LoVo (cell line): ENCODE measurements at regions not wholly inside any gene's neighbourhood (a gene's known extent, or its start where the extent isn't known, plus 50 kb on each side); places are given as distances from the start of the nearest gene placed in this dataset.

Source experiments
- DNase-seq: peaks from one replicate; pipeline ENCODE4 v3.0.0-alpha.2; 2016; ENCODE audit warnings: low spot score

DNA sequence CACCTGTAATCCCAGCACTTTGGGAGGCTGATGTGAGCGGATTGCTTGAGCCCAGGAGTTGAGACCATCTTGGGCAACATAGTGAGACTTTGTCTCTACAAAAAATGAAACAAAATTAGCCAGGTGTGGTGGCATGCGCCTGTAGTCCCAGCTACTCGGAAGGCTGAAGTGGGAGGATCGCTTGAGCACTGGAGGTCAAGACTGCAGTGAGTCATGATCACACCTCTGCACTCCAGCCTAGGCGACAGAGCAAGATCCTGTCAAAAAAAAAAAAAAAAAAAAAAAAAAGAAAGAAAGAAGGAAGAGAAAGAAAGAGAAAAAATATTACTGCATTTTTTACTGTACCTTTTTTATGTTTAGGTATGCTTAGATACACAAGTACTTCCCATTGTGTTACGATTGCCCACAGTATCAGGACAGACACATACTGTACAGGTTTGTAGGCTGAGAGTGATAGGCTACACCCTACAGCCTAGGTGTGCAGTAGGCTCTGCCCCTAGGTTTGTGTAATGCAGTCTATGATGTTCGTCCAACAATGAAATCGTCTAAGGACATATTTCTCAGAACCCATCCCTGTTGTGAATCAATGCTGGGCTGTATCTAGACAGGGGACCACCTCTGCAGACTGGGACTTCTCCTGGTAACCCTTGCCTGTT is 160.4 kb upstream of the PWP1 start:
- DNase-seq, result no peak

DNA sequence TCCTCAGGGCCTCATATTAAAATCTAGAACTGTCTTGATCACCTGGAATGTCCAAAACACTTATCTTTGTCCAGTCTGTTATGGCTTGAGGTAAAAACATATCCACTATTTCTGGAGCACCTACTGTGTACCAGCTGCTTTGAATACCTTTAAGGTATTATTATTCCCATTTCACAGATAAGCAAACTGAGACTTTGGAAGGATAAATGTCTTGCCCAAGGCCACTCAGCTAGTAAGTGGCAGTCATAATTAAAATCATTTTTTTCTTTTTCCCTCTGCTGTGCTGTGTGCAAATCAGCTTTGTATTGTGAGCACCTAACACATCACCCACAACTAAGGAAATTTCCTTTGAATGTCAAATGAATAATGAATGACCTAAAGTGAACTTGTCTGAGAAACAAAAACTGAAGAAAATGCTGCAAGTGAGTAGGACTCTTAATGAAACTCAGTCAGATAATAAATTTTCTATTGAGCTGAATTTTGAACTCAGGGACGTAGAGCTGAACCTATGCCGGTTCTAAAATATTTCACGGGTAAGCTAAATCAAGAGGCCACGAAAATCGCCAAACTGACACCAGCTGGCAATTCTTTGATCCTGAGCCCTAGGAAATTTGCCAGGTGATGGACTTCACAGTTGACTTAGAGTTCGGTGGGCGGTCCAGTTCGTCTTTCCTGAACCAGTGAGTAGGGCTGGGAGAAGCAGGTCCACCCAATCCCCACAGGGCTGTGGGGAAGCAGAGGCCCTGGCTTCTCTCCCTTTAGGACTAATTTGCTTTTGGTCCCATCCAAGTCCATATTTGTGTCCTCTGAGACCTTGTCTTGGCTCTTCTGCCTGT is 159.7 kb upstream of the PWP1 start:
- no peak for DNase-seq

DNA sequence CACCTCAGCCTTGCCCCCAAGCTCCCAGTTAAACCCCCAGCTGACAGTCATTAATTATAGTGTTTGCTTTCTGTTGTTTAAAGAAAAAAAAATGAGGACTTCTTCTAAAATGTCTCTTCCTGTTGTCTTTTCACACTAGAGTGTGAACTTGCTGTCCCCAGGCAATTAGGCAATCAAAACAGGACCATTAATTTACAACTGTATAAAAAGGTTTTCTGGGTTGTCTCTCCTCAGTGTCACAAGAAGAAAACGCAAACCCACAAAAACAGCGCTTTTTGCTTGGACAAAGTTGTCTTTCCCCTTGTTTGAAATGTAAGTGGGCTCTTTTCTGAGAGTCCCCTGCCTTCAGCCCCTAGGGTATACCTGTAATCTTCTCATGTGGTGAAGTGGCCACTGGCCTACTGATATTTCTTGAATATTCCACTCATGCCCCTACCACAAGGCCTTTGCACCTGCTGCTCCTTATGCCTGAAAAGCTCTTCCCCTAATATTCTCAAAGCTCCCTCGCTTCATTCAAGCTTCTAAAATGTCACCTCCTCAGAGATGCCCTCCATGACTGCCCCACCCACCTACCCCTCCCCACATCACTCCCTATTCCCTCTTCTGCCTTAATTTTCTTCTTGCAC is 158.9 kb upstream of the PWP1 start:
- DNase-seq, result no peak

DNA sequence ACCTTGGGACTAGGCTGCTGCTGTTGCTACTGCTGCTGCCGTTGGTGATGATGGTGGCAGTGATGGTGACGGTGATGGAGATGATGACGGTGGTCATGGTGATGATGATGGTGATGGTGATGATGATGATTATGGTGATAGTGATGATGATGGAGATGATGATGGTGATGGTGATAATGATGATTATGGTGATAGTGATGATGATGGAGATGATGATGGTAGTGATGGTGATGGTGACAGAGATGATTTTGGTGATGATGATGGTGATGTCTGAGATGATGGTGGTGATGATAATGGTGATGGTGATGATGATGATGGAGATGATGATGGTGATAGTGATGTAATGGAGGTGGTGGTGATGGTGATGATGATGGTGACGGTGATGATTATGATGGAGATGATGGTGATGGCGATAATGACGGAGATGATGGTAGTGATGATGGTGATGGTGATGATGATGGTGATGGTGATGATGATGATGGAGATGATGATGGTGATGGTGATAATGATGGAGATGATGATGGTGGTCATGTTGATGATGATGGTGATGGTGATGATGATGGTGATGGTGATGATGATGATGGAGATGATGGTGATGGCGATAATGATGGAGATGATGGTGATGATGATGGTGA is 156.8 kb upstream of the PWP1 start:
- no peak for DNase-seq

DNA sequence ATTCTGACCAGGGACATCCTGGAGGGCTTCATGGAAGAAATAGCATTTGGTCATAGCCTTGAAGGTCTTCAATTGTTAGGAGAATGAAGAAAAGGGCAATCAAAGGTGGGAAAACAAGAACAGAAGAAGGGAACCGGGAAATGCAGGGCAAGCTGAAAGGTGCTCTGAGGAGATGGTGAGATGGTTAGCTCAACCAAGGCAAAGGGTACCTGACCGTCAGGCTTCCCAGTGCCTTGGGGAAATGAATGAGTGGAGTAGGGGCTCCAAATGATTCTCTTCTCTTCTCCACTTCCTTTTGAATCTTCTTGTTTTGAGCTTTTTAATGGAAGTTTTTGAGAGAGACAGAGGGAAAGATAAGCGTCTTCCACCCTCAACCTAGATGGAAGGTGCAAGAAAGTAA is 155.6 kb upstream of the PWP1 start:
- no peak for DNase-seq

DNA sequence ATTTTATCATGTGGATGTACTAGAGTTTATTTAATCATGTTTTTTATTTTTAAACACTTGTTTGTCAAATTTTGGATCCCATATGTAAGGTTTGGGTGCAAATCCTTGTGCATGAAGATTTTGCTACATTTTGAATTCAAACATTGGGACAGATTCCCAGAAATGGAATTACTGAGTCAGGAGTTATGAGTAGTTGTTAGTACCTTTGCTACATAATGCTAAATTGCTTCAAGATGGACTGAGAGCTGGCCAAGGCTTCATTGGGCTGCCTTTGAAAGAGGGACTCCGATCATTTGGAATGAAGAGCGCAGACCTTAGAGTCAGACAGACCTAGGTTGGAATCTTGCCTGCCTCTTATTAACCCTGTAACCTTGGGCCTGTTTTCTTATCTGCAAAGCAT is 154.9 kb upstream of the PWP1 start:
- no peak for DNase-seq

DNA sequence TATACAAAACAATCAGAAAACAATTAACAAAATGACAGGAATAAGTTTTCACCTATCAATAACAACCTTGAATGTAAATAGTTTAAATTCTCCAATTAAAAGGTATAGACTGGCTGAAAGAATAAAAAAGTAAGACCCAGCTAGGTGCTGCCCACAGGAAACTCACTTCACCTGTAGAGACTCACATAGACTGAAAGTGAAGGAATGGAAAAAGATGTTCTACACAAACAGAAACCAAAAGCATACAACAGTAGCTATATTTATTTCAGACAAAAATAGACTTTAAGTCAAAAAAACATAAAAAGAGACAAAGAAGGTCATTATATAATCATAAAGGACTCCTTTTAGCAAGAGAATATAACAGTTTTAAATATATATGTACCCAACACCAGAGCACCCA is 152.4 kb upstream of the PWP1 start:
- DNase-seq, result no peak

DNA sequence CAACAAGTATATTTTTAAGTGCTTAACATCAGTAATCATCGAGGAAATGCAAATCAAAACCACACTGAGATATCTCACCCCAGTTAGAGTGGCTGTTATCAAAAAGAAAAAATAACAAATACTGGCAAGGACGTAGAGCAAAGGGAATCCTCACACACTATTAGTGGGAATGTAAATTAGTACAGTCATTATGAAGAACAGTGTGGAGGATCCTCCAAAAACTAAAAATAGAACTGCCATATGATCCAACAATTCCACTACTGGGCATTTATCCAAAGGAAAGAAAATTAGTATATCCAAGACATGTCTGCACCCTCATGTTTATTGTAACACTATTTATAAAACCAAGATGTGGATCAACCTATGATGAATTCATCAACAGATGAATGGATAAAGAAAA is 149.0 kb upstream of the PWP1 start:
- DNase-seq, result no peak

DNA sequence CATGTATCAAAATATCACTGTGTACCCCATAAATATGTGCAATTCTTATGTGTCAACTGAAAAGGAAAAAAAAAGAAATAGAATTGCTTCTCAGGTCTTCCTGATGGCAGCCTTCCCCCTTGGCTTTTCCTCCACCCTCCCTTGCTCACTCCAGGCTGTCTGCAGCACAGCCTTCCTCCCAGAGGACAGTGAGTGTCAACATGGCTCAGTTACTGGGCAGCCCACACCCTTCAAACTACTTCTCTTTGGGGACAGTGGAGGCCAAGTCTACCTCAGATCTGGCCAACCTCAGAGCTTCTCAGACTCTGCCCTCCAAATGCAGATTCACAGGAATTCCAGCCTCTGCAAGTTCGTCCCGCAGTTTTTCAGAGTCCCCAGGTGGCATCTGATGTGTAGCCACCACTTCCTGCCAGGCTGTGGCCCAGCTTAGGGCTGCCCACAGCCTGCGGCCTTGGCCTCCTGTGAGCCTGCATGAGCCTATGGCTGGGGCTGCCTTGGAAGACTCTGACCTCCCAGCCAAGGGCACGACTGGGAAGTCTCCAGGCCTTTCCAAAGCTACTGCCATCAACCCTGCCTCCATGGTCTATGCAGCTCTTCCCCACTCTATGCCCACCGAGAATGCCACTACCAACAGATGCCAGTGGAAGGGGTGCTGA is 148.0 kb upstream of the PWP1 start:
- no peak for DNase-seq

DNA sequence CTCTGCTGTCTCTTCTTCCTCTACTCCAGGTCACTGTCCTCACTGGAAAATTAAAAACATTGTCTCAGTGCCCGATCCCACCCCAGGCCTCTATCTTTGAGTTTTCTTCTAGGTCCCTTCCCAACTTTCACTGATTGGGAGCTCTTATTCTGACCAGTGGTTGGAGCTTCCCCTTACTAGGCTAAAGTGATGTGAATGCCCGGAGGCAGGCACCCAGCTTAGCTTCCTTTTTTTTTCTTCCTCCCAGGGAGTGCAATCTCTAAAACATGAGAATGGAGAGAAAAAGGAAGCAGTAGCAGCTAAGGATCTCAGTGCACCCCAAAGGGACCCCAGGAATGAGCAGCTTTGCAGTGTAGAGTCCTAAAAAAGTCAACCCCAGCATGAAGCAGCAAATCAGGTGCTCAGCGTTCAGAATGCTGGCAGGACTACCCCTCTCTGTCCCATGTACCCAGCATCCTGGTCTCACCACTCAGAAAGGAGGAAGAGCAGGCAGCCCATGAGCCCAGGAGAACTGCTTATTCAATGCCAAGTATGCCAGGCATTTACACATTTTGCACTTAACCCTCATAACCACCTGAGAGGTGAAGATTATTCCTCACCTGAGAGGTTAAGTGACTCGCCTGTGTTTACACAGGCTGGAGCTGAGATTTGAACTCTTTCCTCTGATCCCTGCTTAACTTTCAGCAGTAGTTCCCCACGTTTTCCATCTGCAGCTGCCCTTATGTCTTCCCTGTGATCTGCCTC is 146.2 kb upstream of the PWP1 start:
- DNase-seq, result no peak

DNA sequence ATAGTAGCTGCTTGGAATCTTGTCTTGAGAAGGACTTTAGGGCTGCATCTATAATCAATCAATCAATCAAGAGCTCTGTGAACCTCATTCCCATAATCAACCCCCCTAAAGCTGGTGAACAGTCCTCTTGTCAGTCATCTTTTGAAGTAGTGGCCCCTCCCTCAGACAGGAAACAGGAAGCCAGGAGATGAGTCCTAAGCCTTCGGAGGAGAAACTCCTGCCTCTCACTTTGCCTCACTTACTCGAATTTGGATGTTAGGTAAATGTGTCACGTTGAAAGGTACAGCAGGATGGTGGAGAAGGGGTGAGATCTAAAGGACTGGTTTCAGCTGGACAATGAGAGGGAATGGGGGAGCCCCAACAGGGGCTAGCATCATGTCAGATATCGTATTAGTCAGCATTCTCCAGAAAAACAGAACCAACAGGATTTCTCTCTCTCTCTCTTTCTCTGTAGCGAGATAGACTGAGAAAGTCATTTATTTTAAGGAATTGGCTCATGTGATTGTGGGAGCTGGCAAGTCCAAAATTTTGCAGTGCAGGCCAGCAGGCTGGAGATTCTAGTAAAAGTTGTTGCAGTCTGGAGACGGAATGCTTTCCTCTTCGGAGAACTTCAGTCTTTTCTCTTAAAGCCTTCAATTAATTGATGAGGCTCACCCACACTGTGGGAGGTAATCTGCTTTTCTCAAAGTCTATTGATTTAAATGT is 144.4 kb upstream of the PWP1 start:
- no peak for DNase-seq

DNA sequence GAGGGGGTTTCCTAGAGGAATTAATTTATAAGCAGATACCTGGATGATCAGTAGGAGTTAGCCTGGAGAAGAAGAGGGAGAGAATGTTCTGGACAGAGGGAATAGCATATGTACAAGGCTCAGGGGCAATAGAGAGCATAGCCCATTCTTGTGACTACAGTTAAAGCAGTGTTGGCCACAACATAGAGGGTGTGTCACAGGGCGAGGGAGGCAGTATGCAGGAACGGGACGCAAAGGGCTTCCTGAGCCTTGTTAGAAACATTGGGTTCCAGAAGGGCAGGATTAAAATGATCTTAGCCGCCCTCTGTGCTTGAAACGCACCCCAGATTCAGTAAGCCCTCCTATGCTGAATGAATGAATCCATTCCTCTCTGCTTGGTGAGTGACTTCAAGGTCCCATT is 142.2 kb upstream of the PWP1 start:
- no peak for DNase-seq

DNA sequence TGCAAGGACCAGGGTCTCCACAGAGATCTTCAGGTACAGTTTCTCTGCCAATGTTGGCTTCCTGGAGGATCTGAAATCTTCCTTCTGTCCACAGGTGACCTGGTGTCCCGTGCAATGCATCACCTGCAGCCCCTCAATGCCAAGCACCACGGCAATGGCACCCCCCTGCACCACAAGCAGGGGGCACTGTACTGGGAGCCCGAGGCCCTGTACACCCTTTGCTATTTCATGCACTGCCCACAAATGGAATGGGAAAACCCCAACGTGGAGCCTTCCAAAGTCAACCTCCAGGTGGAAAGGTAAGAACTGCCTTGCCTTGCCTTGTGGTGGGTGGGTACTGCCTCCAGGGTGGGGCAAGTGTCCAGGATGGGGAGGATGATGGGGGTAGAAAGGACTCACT is 141.8 kb upstream of the PWP1 start:
- no peak for DNase-seq

DNA sequence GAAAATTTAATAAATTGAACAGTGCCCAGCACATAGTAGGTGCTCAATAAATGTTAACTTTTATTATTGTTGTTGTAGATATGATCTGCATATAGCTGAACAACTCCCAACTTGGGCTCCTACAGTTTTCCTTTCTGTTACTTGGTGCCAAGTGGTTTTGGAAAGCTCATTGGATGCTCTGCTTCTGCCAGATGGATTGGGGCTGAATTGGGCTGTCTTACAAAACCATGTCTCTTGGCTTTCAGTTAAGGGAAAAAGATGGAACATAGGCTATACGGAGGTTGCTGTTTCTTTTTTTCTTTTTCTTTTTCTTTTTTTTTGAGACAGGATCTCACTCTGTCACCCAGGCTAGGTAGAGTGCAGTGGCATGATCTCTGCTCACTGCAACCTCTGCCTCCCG is 140.7 kb upstream of the PWP1 start:
- no peak for DNase-seq

DNA sequence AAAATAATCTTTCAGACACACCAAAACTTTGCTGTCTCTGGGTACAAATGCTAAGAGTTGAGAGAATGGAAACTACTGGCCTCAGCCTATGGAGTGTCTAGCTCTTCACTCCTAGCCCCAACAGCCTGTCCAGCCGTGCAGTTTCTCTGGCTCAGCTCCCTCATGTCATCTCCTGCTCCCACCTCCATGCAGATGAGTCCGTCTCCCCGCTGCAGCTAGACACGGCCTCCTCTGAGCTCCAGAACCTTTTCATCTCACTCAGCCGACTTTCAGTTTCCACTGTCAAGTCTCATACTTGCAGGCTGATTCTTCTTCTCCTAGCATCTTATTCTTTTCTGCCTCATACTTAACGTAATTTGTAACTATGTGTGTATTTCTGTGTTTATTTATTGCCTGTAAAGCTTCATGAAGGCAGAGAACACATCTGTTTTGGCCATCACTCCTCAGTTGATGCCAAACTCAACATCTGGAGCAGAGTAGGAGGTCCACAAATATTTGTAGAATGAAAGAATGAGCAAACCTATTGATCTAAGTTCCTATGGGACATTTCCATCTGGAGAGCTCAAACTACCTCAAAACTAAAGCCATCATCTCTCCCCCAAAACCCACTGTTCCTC is 139.8 kb upstream of the PWP1 start:
- no peak for DNase-seq

DNA sequence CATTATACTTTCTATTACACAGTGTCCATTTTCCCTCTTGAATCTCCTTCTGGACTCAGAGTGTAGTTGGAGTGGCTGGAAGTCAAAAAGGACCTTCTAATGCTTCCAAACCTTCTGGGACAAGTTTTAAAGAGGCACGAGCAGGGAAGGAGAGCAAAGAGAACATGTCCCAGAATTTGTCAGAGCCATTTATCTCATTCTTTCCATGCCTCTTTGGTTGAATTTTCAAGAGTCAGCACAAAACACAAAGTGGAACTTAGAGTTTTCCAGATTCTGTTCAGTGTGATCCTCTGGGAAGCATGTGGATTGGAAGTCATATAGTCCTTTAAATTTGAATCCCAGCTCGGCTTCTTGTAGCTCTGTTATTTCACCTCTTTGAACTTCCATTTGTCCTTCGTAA is 138.2 kb upstream of the PWP1 start:
- no peak for DNase-seq

DNA sequence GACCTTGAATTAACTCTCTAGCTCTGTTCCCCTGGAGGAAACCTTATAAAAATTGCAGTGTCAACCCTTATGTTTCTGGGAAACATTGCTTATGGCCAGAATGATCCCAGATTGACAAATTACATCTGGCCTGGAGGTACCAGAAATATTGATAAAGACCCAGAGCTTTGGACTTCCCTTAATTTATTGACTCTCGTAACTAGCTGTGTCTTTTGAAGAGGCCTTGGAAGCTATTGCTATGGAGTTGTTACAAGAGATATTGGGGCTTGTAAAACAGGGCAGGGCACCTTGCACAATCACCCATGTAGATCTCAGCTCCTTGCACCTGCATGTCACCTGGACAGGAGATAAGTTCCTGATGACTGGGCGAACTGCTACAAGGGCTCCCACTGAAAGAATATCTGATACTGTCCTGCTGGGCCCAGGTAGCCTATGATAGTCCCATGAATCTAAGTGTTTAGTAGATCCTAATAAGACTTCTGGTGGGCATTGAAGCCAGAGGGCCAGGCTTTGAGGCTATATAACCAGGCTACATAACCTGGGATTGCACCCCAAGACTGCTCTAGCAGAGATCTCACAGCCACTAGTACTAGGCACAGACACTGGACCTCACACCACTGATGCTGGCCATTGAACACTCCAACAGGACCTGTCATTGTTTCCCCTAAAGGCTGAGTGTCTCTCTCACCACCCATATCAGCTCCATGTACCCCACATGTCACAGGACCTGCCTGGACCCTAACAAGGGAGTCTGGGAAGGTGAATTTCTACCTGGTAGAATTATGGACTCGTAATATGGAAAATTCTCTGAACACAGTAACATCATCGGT is 135.7 kb upstream of the PWP1 start:
- no peak for DNase-seq

DNA sequence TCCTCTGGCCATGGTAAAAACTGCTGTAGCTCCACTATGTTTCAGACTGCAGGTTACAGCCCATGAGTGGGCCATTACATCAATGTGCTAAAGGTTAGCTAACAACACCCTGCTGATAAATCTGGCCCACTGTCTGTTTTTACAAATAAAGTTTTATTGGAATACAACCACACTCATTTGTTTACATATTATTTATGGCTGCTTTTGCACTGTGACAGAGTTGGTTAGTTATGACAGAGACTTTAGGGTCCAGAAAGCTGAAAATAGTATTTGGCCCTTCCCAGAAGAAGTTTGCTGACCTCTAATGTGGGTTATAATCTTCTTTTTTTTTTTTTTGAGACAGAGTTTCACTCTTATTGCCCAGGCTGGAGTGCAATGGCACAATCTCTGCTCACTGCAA is 134.2 kb upstream of the PWP1 start:
- DNase-seq, result no peak

DNA sequence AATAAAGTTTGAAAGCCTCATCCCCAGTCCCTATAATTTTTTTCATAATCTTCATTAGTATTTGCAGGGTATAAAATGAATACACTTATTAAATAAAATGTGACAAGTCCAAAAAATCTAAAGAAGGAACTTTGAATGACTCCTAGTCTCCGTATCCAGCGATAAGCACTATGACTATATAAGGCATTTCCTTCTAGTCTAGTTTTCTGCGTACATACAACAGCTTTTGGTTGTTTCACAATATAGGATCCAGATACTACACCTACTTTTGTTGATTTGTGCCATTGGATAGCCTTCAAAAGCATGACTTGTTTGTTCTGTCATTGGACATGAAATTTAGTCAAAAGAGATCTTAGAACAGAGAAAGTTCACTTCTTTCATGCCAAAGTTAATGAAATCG is 133.3 kb upstream of the PWP1 start:
- DNase-seq, result no peak
